GM23338 (cell line): ENCODE measurements at regions not wholly inside any gene's neighbourhood (a gene's known extent, or its start where the extent isn't known, plus 50 kb on each side); places are given as distances from the start of the nearest gene placed in this dataset.
"Not testable (repeated sequence)": the region's sequence is repeated elsewhere in the genome, so short reads cannot be mapped to it uniquely, and the experiment has no call there.

Experiments used
- CTCF ChIP-seq, 2 experiments: fragments of 200-600 bp in 1 of 2; sonication (generic) in 1 of 2; conservative IDR thresholded peaks; 2 replicates each; pipeline versions ENCODE4 v1.5.1 to v1.6.1; 2016 to 2017; ENCODE audit warnings: antibody characterized with exemption in 2 of 2, low read depth in 2 of 2, mild to moderate bottlenecking in 2 of 2, moderate library complexity in 1 of 2
- ETS1 ChIP-seq: IDR thresholded peaks from 2 replicates; pipeline ENCODE4 v1.6.1; 2016; ENCODE audit warnings: antibody characterized with exemption
- EZH2 ChIP-seq: fragments of 200-600 bp; sonication (generic); IDR thresholded peaks from one replicate; pipeline ENCODE4 v1.8.0; 2017; ENCODE audit warnings: antibody characterized with exemption, mild to moderate bottlenecking, low read depth; ENCODE audit not compliant: unreplicated experiment

- not testable (repeated sequence) for TF ChIP-seq CTCF (conservative IDR thresholded peaks at IDR 0.05; ENCODE audit: low read depth in 2 of 2); EZH2; ETS1
These were observed 350.8 kb downstream of the DHRSX start for GRCh38 chrX:2150014-2150413.
